Astrocyte (in vitro differentiated cells and primary cell): ENCODE measurements at regions not wholly inside any gene's neighbourhood (a gene's known extent, or its start where the extent isn't known, plus 50 kb on each side); places are given as distances from the start of the nearest gene placed in this dataset.

Experiments
- DNase-seq: peaks from one replicate; pipeline ENCODE4 v3.0.0-alpha.2; 2010; ENCODE audit warnings: low read depth
- FAIRE-seq: peaks from 2 replicates; lab custom pipeline; 2011; peaks lifted over from hg19 to GRCh38; lab: Jason Lieb, UNC
- H2AFZ ChIP-seq: 2 replicates; pipeline ENCODE4 v1.6.0; 2012; ENCODE audit warnings: low read depth, low read length, inconsistent platforms
- H3K27ac ChIP-seq: 2 replicates; pipeline ENCODE4 v1.5.1; 2011; ENCODE audit warnings: low read depth, low read length, inconsistent platforms
- H3K27me3 ChIP-seq: 2 replicates; pipeline ENCODE4 v1.6.0; 2011; ENCODE audit warnings: low read length, inconsistent platforms; ENCODE audit not compliant: insufficient read depth
- H3K36me3 ChIP-seq: 2 replicates; pipeline ENCODE4 v1.5.1; 2011; ENCODE audit warnings: low read length, inconsistent platforms; ENCODE audit not compliant: insufficient read depth
- H3K4me1 ChIP-seq: 2 replicates; pipeline ENCODE4 v1.5.1; 2011; ENCODE audit warnings: low read length, inconsistent platforms; ENCODE audit not compliant: insufficient read depth
- H3K4me2 ChIP-seq: 2 replicates; pipeline ENCODE4 v1.6.0; 2012; ENCODE audit warnings: low read length, inconsistent platforms
- H3K4me3 ChIP-seq: 2 replicates; pipeline ENCODE4 v1.5.1; 2011; ENCODE audit warnings: low read depth, mild to moderate bottlenecking, low read length, inconsistent platforms; ENCODE audit not compliant: insufficient read depth
- H3K79me2 ChIP-seq: 2 replicates; pipeline ENCODE4 v1.6.0; 2012; ENCODE audit warnings: mild to moderate bottlenecking, low read length, inconsistent platforms; ENCODE audit not compliant: insufficient read depth
- H3K9ac ChIP-seq: 2 replicates; pipeline ENCODE4 v1.6.0; 2012; ENCODE audit warnings: mild to moderate bottlenecking, low read length, inconsistent platforms
- H3K9me3 ChIP-seq: 2 replicates; pipeline ENCODE4 v1.5.1; 2012; ENCODE audit warnings: low read depth, mild to moderate bottlenecking, low read length, inconsistent platforms; ENCODE audit not compliant: insufficient read depth
- H4K20me1 ChIP-seq: 2 replicates; pipeline ENCODE4 v1.6.0; 2012; ENCODE audit warnings: low read length, inconsistent platforms; ENCODE audit not compliant: insufficient read depth
- H3K27ac Mint-ChIP-seq: one replicate; pipeline ENCODE4 v1.8.0; 2021; ENCODE audit warnings: mild to moderate bottlenecking, mixed read lengths; ENCODE audit not compliant: unreplicated experiment
- H3K27me3 Mint-ChIP-seq: one replicate; pipeline ENCODE4 v1.8.0; 2021; ENCODE audit warnings: low read depth, mixed read lengths; ENCODE audit not compliant: unreplicated experiment
- H3K36me3 Mint-ChIP-seq: one replicate; pipeline ENCODE4 v1.8.0; 2021; ENCODE audit warnings: low read depth, mixed read lengths; ENCODE audit not compliant: unreplicated experiment
- H3K4me1 Mint-ChIP-seq: one replicate; pipeline ENCODE4 v1.8.0; 2021; ENCODE audit warnings: low read depth, mixed read lengths; ENCODE audit not compliant: unreplicated experiment
- H3K4me3 Mint-ChIP-seq: one replicate; pipeline ENCODE4 v1.8.0; 2021; ENCODE audit warnings: mild to moderate bottlenecking, moderate library complexity, mixed read lengths; ENCODE audit not compliant: unreplicated experiment
- H3K9me3 Mint-ChIP-seq: one replicate; pipeline ENCODE4 v1.8.0; 2021; ENCODE audit warnings: mild to moderate bottlenecking, mixed read lengths; ENCODE audit not compliant: unreplicated experiment
- CTCF ChIP-seq: IDR thresholded peaks from 2 replicates; pipeline ENCODE4 v1.5.1; 2011; ENCODE audit warnings: low read depth, mild to moderate bottlenecking, inconsistent platforms, low read length, moderate library complexity; ENCODE audit not compliant: insufficient read depth
- EZH2 ChIP-seq: IDR thresholded peaks from 2 replicates; pipeline ENCODE4 v1.6.1; 2012; ENCODE audit warnings: mild to moderate bottlenecking, low read length, inconsistent platforms; ENCODE audit not compliant: insufficient read depth

DNA sequence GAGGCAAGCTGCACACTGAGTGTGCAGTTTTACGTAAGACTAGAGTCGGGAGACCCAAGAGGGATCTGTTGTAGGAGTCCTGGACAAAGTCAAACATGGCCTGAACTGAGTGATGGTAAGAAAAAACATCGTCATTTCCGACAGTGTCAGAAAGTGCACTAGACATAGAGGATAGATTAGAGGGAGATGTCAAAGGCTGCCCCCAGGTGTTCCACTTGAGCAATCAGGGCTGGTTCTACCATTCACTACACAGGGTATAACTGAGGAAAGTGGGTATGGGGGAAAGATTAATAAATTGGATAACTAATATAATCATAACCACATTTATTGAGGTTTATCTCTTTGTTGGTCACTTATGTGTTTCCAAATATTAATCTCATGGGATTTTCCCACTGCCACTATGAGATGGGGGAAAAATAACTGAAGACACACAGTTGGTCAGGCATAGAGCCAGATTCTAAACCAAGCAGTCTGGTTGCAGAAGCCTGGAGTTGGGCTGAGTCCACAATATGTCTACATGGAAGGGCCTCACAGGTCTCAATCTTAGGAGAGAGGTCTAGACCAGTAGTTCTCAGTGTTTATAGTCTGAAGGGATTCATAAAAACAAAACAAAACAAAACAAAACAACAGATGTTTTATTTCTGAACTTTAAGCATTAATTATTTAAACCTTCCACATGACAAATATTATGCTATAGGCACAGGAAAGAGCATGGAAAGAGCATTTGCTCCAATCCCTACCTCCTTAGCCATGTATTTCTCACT, 766.5 kb downstream of the NTRK3 start:
- peaks cover 12% of the 10 kb centered on the region for H3K4me1 Mint-ChIP-seq
- TF ChIP-seq CTCF (no peak), EZH2 (no peak)
- H3K27me3 Mint-ChIP-seq, result no peaks in the 10 kb centered on the region
- H2AFZ ChIP-seq, result no peak overlapping the region
- no peaks in the 10 kb centered on the region for H3K36me3 Mint-ChIP-seq
- H3K27me3 ChIP-seq, result no peaks in the 10 kb centered on the region
- no peak overlapping the region for H3K4me3 Mint-ChIP-seq
- no peaks in the 10 kb centered on the region for H3K4me1 ChIP-seq
- no peaks in the 10 kb centered on the region for H3K79me2 ChIP-seq
- H3K9ac ChIP-seq, result no peak overlapping the region
- H3K9me3 Mint-ChIP-seq, result peaks cover 3% of the 10 kb centered on the region
- H3K27ac Mint-ChIP-seq, result no peak overlapping the region
- no peak overlapping the region for H3K27ac ChIP-seq
- H3K4me2 ChIP-seq, result no peak overlapping the region
- no peaks in the 10 kb centered on the region for H3K9me3 ChIP-seq
- no peak for DNase-seq
- no peak overlapping the region for H3K4me3 ChIP-seq
- no peaks in the 10 kb centered on the region for H3K36me3 ChIP-seq
- no peak for FAIRE-seq
- no peaks in the 10 kb centered on the region for H4K20me1 ChIP-seq

DNA sequence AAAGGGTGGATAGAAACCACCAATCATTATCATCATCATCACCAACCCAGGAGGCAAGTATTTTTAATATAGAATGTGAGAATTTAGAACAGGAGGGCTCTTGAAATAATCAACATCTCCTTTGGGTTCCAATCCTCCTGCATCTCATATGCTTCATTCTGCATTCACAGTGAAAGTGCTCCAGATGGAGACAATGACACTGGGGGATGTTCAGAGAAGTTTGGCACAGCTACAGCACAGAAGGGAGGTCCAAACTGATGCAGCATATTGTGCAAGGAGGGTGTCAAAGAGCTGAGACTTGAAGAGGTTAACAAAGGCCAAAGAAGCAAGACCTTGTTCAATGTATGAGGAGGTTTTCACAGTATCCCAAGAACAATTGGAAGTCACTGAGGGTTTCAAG, 767.1 kb downstream of the NTRK3 start:
- no peak overlapping the region for H3K9ac ChIP-seq
- H2AFZ ChIP-seq, result no peak overlapping the region
- no peak overlapping the region for H3K27ac ChIP-seq
- Mint-ChIP-seq H3K4me3 (no peak overlapping the region), H3K9me3 (peaks cover under 1% of the 10 kb centered on the region), H3K36me3 (no peaks in the 10 kb centered on the region), H3K27ac (no peak overlapping the region), H3K27me3 (no peaks in the 10 kb centered on the region), H3K4me1 (peaks cover 9% of the 10 kb centered on the region)
- H4K20me1 ChIP-seq, result no peaks in the 10 kb centered on the region
- H3K36me3 ChIP-seq, result no peaks in the 10 kb centered on the region
- H3K4me3 ChIP-seq, result no peak overlapping the region
- no peak for DNase-seq
- H3K9me3 ChIP-seq, result no peaks in the 10 kb centered on the region
- no peaks in the 10 kb centered on the region for H3K4me1 ChIP-seq
- no peak overlapping the region for H3K4me2 ChIP-seq
- no peak for FAIRE-seq
- no peaks in the 10 kb centered on the region for H3K79me2 ChIP-seq
- TF ChIP-seq CTCF (no peak), EZH2 (no peak)
- no peaks in the 10 kb centered on the region for H3K27me3 ChIP-seq

GRCh38 chr15:87487484-87487883, 769.1 kb downstream of the NTRK3 start:
- no peak for TF ChIP-seq CTCF

More at GRCh38 chr15:87487484-87487883, 769.1 kb downstream of the NTRK3 start:
- Mint-ChIP-seq H3K36me3 (no peaks in the 10 kb centered on the region), H3K9me3 (no peaks in the 10 kb centered on the region), H3K4me1 (peaks cover 2% of the 10 kb centered on the region), H3K4me3 (no peak overlapping the region), H3K27ac (no peak overlapping the region), H3K27me3 (no peaks in the 10 kb centered on the region)
- H3K79me2 ChIP-seq, result no peaks in the 10 kb centered on the region
- no peak for FAIRE-seq
- no peak overlapping the region for H3K4me2 ChIP-seq
- no peak overlapping the region for H2AFZ ChIP-seq
- H4K20me1 ChIP-seq, result no peaks in the 10 kb centered on the region
- no peaks in the 10 kb centered on the region for H3K36me3 ChIP-seq
- DNase-seq, result no peak
- H3K27me3 ChIP-seq, result no peaks in the 10 kb centered on the region
- no peak overlapping the region for H3K4me3 ChIP-seq
- H3K9me3 ChIP-seq, result no peaks in the 10 kb centered on the region
- no peak overlapping the region for H3K27ac ChIP-seq
- H3K9ac ChIP-seq, result no peak overlapping the region
- no peaks in the 10 kb centered on the region for H3K4me1 ChIP-seq
